IMR-90 (cell line): ENCODE measurements at regions not wholly inside any gene's neighbourhood (a gene's known extent, or its start where the extent isn't known, plus 50 kb on each side); places are given as distances from the start of the nearest gene placed in this dataset.
"Not testable (repeated sequence)": the region's sequence is repeated elsewhere in the genome, so short reads cannot be mapped to it uniquely, and the experiment has no call there.

ENCODE experiments used
- CTCF ChIP-seq: conservative IDR thresholded peaks from 2 replicates; pipeline ENCODE4 v1.5.1; 2012; ENCODE audit warnings: mild to moderate bottlenecking, low read depth, low read length, improper control_type of control experiment
- FOS ChIP-seq: fragments of 150-350 bp; IDR thresholded peaks from 2 replicates; pipeline ENCODE4 v1.6.1; 2016; ENCODE audit warnings: low read depth, low read length
- MAZ ChIP-seq: IDR thresholded peaks from 2 replicates; pipeline ENCODE4 v1.6.1; 2012; ENCODE audit warnings: low read depth, mild to moderate bottlenecking, low read length, improper control_type of control experiment, moderate library complexity, borderline replicate concordance
- RCOR1 ChIP-seq: IDR thresholded peaks from 2 replicates; pipeline ENCODE4 v1.6.1; 2012; ENCODE audit warnings: mild to moderate bottlenecking, low read length, improper control_type of control experiment; ENCODE audit not compliant: insufficient replicate concordance
- SMC3 ChIP-seq: fragments of 150-350 bp; IDR thresholded peaks from 2 replicates; pipeline ENCODE4 v1.6.1; 2016; ENCODE audit warnings: low read depth, mild to moderate bottlenecking, antibody characterized with exemption, low read length, moderate library complexity

- TF ChIP-seq CTCF, MAZ, SMC3, RCOR1, FOS: not testable (repeated sequence)
These were observed 75.2 kb downstream of the OXGR1 start for GRCh38 chr13:96918861-96919631.
